ENCODE measurements at regions not wholly inside any gene's neighbourhood (a gene's known extent, or its start where the extent isn't known, plus 50 kb on each side); places are given as distances from the start of the nearest gene placed in this dataset.

GRCh38 chr10:65128277-65128676, 1607.1 kb downstream of the REEP3 start:
- no peak for TF ChIP-seq ZNF132 (tag by site-specific recombination; IDR thresholded peaks at IDR 0.05; ENCODE audit: borderline replicate concordance)
- no peak for TF ChIP-seq ZSCAN30 (tag by site-specific recombination; IDR thresholded peaks at IDR 0.05)
